ENCODE measurements at regions not wholly inside any gene's neighbourhood (a gene's known extent, or its start where the extent isn't known, plus 50 kb on each side); places are given as distances from the start of the nearest gene placed in this dataset.

GRCh38 chr12:27178723-27179399 is 65.2 kb upstream of the STK38L start:
- Histone ChIP-seq H3K4me1 (ENCODE audit: control insufficient read depth, insufficient read depth, low read length) (no peaks in the 10 kb centered on the region), H3K27me3 (ENCODE audit: control insufficient read depth, insufficient read depth, low read length) (no peaks in the 10 kb centered on the region), H3K36me3 (ENCODE audit: control insufficient read depth, insufficient read depth, low read length) (no peaks in the 10 kb centered on the region), H3K9me3 (ENCODE audit: control insufficient read depth, insufficient read depth, low read length) (no peaks in the 10 kb centered on the region), H3K4me3 (ENCODE audit: low read depth, low read length) (no peak overlapping the region), H3K27ac (ENCODE audit: low read depth, low read length) (no peak overlapping the region)
- 85% methylated on average over 1 of the region's 2 CpGs for WGBS (ENCODE audit: insufficient coverage)
- DNase-seq (ENCODE audit: low read depth in 4 of 6, low spot score in 6 of 6): no peak

GRCh38 chr12:27179400-27180214 is 64.5 kb upstream of the STK38L start:
- H3K4me1 ChIP-seq (ENCODE audit: control insufficient read depth, insufficient read depth, low read length): no peaks in the 10 kb centered on the region
- H3K36me3 ChIP-seq (ENCODE audit: control insufficient read depth, insufficient read depth, low read length): no peaks in the 10 kb centered on the region
- H3K9me3 ChIP-seq (ENCODE audit: control insufficient read depth, insufficient read depth, low read length): no peaks in the 10 kb centered on the region
- H3K4me3 ChIP-seq (ENCODE audit: low read depth, low read length): no peak overlapping the region
- H3K27ac ChIP-seq (ENCODE audit: low read depth, low read length): no peak overlapping the region
- WGBS (ENCODE audit: insufficient coverage): 89% methylated on average over 5 of the region's 6 CpGs
- no peaks in the 10 kb centered on the region for H3K27me3 ChIP-seq (ENCODE audit: control insufficient read depth, insufficient read depth, low read length)
- DNase-seq (ENCODE audit: low read depth in 4 of 6, low spot score in 6 of 6): no peak

GRCh38 chr12:27180906-27181505 is 63.1 kb upstream of the STK38L start:
- no peak for DNase-seq (ENCODE audit: low read depth in 4 of 6, low spot score in 6 of 6)
- Histone ChIP-seq H3K4me1 (ENCODE audit: control insufficient read depth, insufficient read depth, low read length) (no peaks in the 10 kb centered on the region), H3K4me3 (ENCODE audit: low read depth, low read length) (no peak overlapping the region), H3K27ac (ENCODE audit: low read depth, low read length) (no peak overlapping the region), H3K9me3 (ENCODE audit: control insufficient read depth, insufficient read depth, low read length) (no peaks in the 10 kb centered on the region), H3K36me3 (ENCODE audit: control insufficient read depth, insufficient read depth, low read length) (no peaks in the 10 kb centered on the region), H3K27me3 (ENCODE audit: control insufficient read depth, insufficient read depth, low read length) (no peaks in the 10 kb centered on the region)
- WGBS (ENCODE audit: insufficient coverage): no CpG with 5 or more reads among the region's 3 CpGs

- Histone ChIP-seq H3K27me3 (ENCODE audit: control insufficient read depth, insufficient read depth, low read length) (no peaks in the 10 kb centered on the region), H3K36me3 (ENCODE audit: control insufficient read depth, insufficient read depth, low read length) (no peaks in the 10 kb centered on the region), H3K27ac (ENCODE audit: low read depth, low read length) (no peak overlapping the region), H3K4me1 (ENCODE audit: control insufficient read depth, insufficient read depth, low read length) (no peaks in the 10 kb centered on the region), H3K9me3 (ENCODE audit: control insufficient read depth, insufficient read depth, low read length) (no peaks in the 10 kb centered on the region), H3K4me3 (ENCODE audit: low read depth, low read length) (no peak overlapping the region)
- no peak for DNase-seq (ENCODE audit: low read depth in 4 of 6, low spot score in 6 of 6)
- WGBS (ENCODE audit: insufficient coverage): no CpG with 5 or more reads among the region's 2 CpGs
Measured at GRCh38 chr12:27183342-27183741, 60.7 kb upstream of the STK38L start.

GRCh38 chr12:27185234-27186021 is 58.7 kb upstream of the STK38L start:
- Histone ChIP-seq H3K27ac (ENCODE audit: low read depth, low read length) (no peak overlapping the region), H3K36me3 (ENCODE audit: control insufficient read depth, insufficient read depth, low read length) (no peaks in the 10 kb centered on the region), H3K9me3 (ENCODE audit: control insufficient read depth, insufficient read depth, low read length) (no peaks in the 10 kb centered on the region), H3K4me1 (ENCODE audit: control insufficient read depth, insufficient read depth, low read length) (no peaks in the 10 kb centered on the region), H3K4me3 (ENCODE audit: low read depth, low read length) (no peak overlapping the region), H3K27me3 (ENCODE audit: control insufficient read depth, insufficient read depth, low read length) (no peaks in the 10 kb centered on the region)
- 83% methylated on average over 1 of the region's 4 CpGs for WGBS (ENCODE audit: insufficient coverage)
- DNase-seq (ENCODE audit: low read depth in 4 of 6, low spot score in 6 of 6): no peak

- Histone ChIP-seq H3K4me1 (ENCODE audit: control insufficient read depth, insufficient read depth, low read length) (no peaks in the 10 kb centered on the region), H3K27me3 (ENCODE audit: control insufficient read depth, insufficient read depth, low read length) (no peaks in the 10 kb centered on the region), H3K36me3 (ENCODE audit: control insufficient read depth, insufficient read depth, low read length) (no peaks in the 10 kb centered on the region), H3K4me3 (ENCODE audit: low read depth, low read length) (no peak overlapping the region), H3K27ac (ENCODE audit: low read depth, low read length) (no peak overlapping the region), H3K9me3 (ENCODE audit: control insufficient read depth, insufficient read depth, low read length) (no peaks in the 10 kb centered on the region)
- DNase-seq (ENCODE audit: low read depth in 4 of 6, low spot score in 6 of 6): no peak
- WGBS (ENCODE audit: insufficient coverage): 100% methylated on average over 2 of the region's 6 CpGs
Measured at GRCh38 chr12:27186022-27186839, 57.9 kb upstream of the STK38L start.

- DNase-seq (ENCODE audit: low read depth in 4 of 6, low spot score in 6 of 6): no peak
- H3K4me3 ChIP-seq (ENCODE audit: low read depth, low read length): no peak overlapping the region
- H3K4me1 ChIP-seq (ENCODE audit: control insufficient read depth, insufficient read depth, low read length): no peaks in the 10 kb centered on the region
- no peaks in the 10 kb centered on the region for H3K27me3 ChIP-seq (ENCODE audit: control insufficient read depth, insufficient read depth, low read length)
- no CpG with 5 or more reads among the region's 7 CpGs for WGBS (ENCODE audit: insufficient coverage)
- no peaks in the 10 kb centered on the region for H3K36me3 ChIP-seq (ENCODE audit: control insufficient read depth, insufficient read depth, low read length)
- H3K27ac ChIP-seq (ENCODE audit: low read depth, low read length): no peak overlapping the region
- H3K9me3 ChIP-seq (ENCODE audit: control insufficient read depth, insufficient read depth, low read length): no peaks in the 10 kb centered on the region
Measured at GRCh38 chr12:27187697-27188096, 56.4 kb upstream of the STK38L start.

GRCh38 chr12:27190761-27191160 is 53.3 kb upstream of the STK38L start:
- Histone ChIP-seq H3K9me3 (ENCODE audit: control insufficient read depth, insufficient read depth, low read length) (no peaks in the 10 kb centered on the region), H3K27me3 (ENCODE audit: control insufficient read depth, insufficient read depth, low read length) (no peaks in the 10 kb centered on the region), H3K36me3 (ENCODE audit: control insufficient read depth, insufficient read depth, low read length) (no peaks in the 10 kb centered on the region), H3K27ac (ENCODE audit: low read depth, low read length) (peak overlapping the region; percentile 33), H3K4me3 (ENCODE audit: low read depth, low read length) (no peak overlapping the region), H3K4me1 (ENCODE audit: control insufficient read depth, insufficient read depth, low read length) (peaks cover 5% of the 10 kb centered on the region)
- no CpG with 5 or more reads among the region's 2 CpGs for WGBS (ENCODE audit: insufficient coverage)
- DNase-seq (ENCODE audit: low read depth in 4 of 6, low spot score in 6 of 6): no peak

GRCh38 chr12:27191531-27191930 is 52.6 kb upstream of the STK38L start:
- no peak overlapping the region for H3K4me3 ChIP-seq (ENCODE audit: low read depth, low read length)
- DNase-seq (ENCODE audit: low read depth in 4 of 6, low spot score in 6 of 6): no peak
- no peaks in the 10 kb centered on the region for H3K36me3 ChIP-seq (ENCODE audit: control insufficient read depth, insufficient read depth, low read length)
- WGBS (ENCODE audit: insufficient coverage): no CpG with 5 or more reads among the region's 2 CpGs
- H3K4me1 ChIP-seq (ENCODE audit: control insufficient read depth, insufficient read depth, low read length): peaks cover 5% of the 10 kb centered on the region
- H3K27me3 ChIP-seq (ENCODE audit: control insufficient read depth, insufficient read depth, low read length): no peaks in the 10 kb centered on the region
- no peak overlapping the region for H3K27ac ChIP-seq (ENCODE audit: low read depth, low read length)
- H3K9me3 ChIP-seq (ENCODE audit: control insufficient read depth, insufficient read depth, low read length): no peaks in the 10 kb centered on the region

Measured in spinal cord (tissue), 9 donors.